ENCODE measurements at regions not wholly inside any gene's neighbourhood (a gene's known extent, or its start where the extent isn't known, plus 50 kb on each side); places are given as distances from the start of the nearest gene placed in this dataset.

DNA sequence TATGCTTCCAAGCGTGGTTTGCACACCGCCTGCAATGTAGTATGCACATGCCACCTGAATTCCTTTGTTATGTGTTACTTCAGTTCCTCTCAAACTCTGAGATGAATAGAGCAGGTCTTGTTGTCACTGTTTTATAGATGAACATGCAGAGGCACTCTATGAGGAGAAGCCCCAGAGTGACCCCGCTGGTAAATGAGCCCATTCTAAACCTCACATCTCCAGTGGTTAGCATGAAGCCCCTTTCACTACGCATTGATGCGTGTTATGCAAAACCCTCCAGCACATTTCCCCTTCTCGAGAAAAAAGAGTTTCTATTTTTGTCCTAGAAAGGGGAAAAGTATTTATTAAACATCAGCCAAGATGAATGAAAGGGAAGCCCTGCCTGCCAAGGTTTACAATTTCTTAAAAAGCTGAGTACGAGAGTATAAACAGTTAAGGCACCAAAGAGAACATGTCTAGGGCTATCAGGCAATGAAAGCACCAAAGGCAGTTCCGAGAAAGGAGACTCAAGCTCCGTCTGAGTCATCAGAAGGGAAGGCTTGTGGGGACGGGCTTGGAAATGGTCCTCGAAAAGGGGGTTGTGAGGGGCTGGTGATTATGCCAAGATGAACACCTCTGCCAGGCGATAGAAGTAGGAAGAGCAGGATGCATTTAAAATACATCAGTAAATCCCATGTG is 58.7 kb upstream of the PFKP start:
- Histone ChIP-seq H3K36me3 (replicated peaks; ENCODE audit: insufficient read depth, low read depth) (no peaks in the 10 kb centered on the region), H3K79me2 (no peaks in the 10 kb centered on the region), H4K20me1 (ENCODE audit: insufficient read depth, poor library complexity, severe bottlenecking) (no peaks in the 10 kb centered on the region), H3K9me2 (replicated peaks; ENCODE audit: insufficient read depth) (no peaks in the 10 kb centered on the region), H3K9me3 (ENCODE audit: low read depth) (no peaks in the 10 kb centered on the region), H3K27me3 (no peaks in the 10 kb centered on the region), H3K27ac (peak overlapping the region; percentile 25), H3K4me2 (peak overlapping the region; percentile 24), H3K4me3 (no peak overlapping the region), H3K4me1 (ENCODE audit: insufficient read depth) (peaks cover 29% of the 10 kb centered on the region), H2AFZ (no peak overlapping the region)
- DNase-seq (ENCODE audit: low spot score), result no peak
- TF ChIP-seq EZH2 (IDR thresholded peaks at IDR 0.05; ENCODE audit: borderline replicate concordance) (no peak), EZH2phosphoT487 (IDR thresholded peaks at IDR 0.05; ENCODE audit: low read depth, severe bottlenecking, unreplicated experiment) (no peak), CTCF (IDR thresholded peaks at IDR 0.05; ENCODE audit: poor library complexity) (no peak)
- 74% methylated on average over 12 of the region's 12 CpGs for WGBS (ENCODE audit: low lambda C conversion rate, missing lambda C conversion rate)

DNA sequence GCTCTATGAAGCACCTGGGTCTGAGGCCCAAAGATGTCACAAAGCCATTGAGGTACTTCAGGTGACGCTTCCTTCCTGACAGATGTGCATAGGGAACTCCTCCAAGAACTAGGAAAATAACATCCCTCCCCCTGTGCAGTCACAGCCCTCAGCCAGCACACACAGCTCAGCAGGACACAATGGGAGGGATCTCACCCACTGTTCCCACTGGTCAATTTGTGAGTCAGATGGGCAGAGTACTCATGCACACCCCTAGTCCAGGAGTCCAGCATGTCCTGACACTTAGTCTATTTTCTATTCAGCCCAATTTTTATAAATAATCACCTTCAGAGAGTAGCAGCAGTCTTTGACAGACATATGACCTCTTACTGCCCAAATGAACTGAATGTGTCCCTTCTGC is 60.7 kb upstream of the PFKP start:
- no peaks in the 10 kb centered on the region for H3K79me2 ChIP-seq
- peaks cover 29% of the 10 kb centered on the region for H3K4me1 ChIP-seq (ENCODE audit: insufficient read depth)
- H2AFZ ChIP-seq, result no peak overlapping the region
- DNase-seq (ENCODE audit: low spot score), result no peak
- TF ChIP-seq EZH2phosphoT487 (IDR thresholded peaks at IDR 0.05; ENCODE audit: low read depth, severe bottlenecking, unreplicated experiment) (no peak), EZH2 (IDR thresholded peaks at IDR 0.05; ENCODE audit: borderline replicate concordance) (no peak), CTCF (IDR thresholded peaks at IDR 0.05; ENCODE audit: poor library complexity) (no peak)
- no peak overlapping the region for H3K27ac ChIP-seq
- no peak overlapping the region for H3K4me2 ChIP-seq
- 100% methylated on average over 1 of the region's 1 CpG for WGBS (ENCODE audit: low lambda C conversion rate, missing lambda C conversion rate)
- no peaks in the 10 kb centered on the region for H3K27me3 ChIP-seq
- no peaks in the 10 kb centered on the region for H3K36me3 ChIP-seq (replicated peaks; ENCODE audit: insufficient read depth, low read depth)
- no peak overlapping the region for H3K4me3 ChIP-seq
- no peaks in the 10 kb centered on the region for H3K9me3 ChIP-seq (ENCODE audit: low read depth)
- no peaks in the 10 kb centered on the region for H3K9me2 ChIP-seq (replicated peaks; ENCODE audit: insufficient read depth)
- H4K20me1 ChIP-seq (ENCODE audit: insufficient read depth, poor library complexity, severe bottlenecking), result no peaks in the 10 kb centered on the region

DNA sequence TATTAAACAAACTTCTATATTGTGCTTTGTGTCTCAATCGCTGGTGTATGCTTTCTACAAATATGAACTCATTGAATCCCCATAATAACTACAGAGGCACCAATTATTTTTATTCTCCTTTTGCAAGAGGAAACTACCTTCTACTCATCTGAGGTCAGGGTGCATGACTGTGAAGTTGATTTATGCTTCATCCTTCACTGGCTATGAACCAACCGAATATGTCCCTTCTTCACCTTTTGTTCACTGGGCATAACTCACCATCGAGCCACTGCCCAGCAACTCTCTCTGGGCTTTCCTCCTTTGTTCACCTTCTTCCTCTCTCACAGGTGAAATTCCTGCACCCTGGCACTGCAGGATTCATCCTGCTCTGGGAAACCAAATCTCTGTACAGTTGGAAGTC is 61.3 kb upstream of the PFKP start:
- H3K79me2 ChIP-seq, result no peaks in the 10 kb centered on the region
- no peaks in the 10 kb centered on the region for H4K20me1 ChIP-seq (ENCODE audit: insufficient read depth, poor library complexity, severe bottlenecking)
- TF ChIP-seq EZH2phosphoT487 (IDR thresholded peaks at IDR 0.05; ENCODE audit: low read depth, severe bottlenecking, unreplicated experiment) (no peak), CTCF (IDR thresholded peaks at IDR 0.05; ENCODE audit: poor library complexity) (no peak), EZH2 (IDR thresholded peaks at IDR 0.05; ENCODE audit: borderline replicate concordance) (no peak)
- no peaks in the 10 kb centered on the region for H3K36me3 ChIP-seq (replicated peaks; ENCODE audit: insufficient read depth, low read depth)
- no peak overlapping the region for H3K4me3 ChIP-seq
- 62% methylated on average over 3 of the region's 3 CpGs for whole genome bisulfite sequencing (ENCODE audit: low lambda C conversion rate, missing lambda C conversion rate)
- no peak overlapping the region for H3K4me2 ChIP-seq
- no peaks in the 10 kb centered on the region for H3K9me2 ChIP-seq (replicated peaks; ENCODE audit: insufficient read depth)
- no peak overlapping the region for H3K27ac ChIP-seq
- H3K27me3 ChIP-seq, result no peaks in the 10 kb centered on the region
- DNase-seq (ENCODE audit: low spot score), result no peak
- H3K9me3 ChIP-seq (ENCODE audit: low read depth), result no peaks in the 10 kb centered on the region
- H2AFZ ChIP-seq, result no peak overlapping the region
- peaks cover 24% of the 10 kb centered on the region for H3K4me1 ChIP-seq (ENCODE audit: insufficient read depth)
